Keratinocyte (primary cell): ENCODE measurements at regions not wholly inside any gene's neighbourhood (a gene's known extent, or its start where the extent isn't known, plus 50 kb on each side); places are given as distances from the start of the nearest gene placed in this dataset.

Experiments
- DNase-seq: peaks from one replicate; pipeline ENCODE4 v3.0.0-alpha.2; 2011; ENCODE audit warnings: low read depth, missing footprints, low spot score
- FAIRE-seq: peaks from 2 replicates; lab custom pipeline; 2011; peaks lifted over from hg19 to GRCh38; lab: Jason Lieb, UNC
- H2AFZ ChIP-seq: 2 replicates; pipeline ENCODE4 v1.6.0; 2012; ENCODE audit warnings: low read length, control low read depth, inconsistent platforms; ENCODE audit not compliant: control insufficient read depth
- H3K27ac ChIP-seq: 2 replicates; pipeline ENCODE4 v1.5.1; 2011; ENCODE audit warnings: low read length; ENCODE audit not compliant: control insufficient read depth, insufficient read depth
- H3K27me3 ChIP-seq: 3 replicates; pipeline ENCODE4 v1.6.0; 2011; ENCODE audit warnings: low read length; ENCODE audit not compliant: control insufficient read depth, insufficient read depth; ENCODE audit errors: extremely low read depth
- H3K36me3 ChIP-seq, 2 experiments: 2 replicates in 1 of 2; 3 replicates in 1 of 2; pipeline ENCODE4 v1.5.1; 2011; ENCODE audit warnings: low read length in 2 of 2, mild to moderate bottlenecking in 1 of 2; ENCODE audit not compliant: control insufficient read depth in 2 of 2, insufficient read depth in 2 of 2; ENCODE audit errors: extremely low read depth in 1 of 2
- H3K4me1 ChIP-seq: 3 replicates; pipeline ENCODE4 v1.5.1; 2011; ENCODE audit warnings: low read length; ENCODE audit not compliant: control insufficient read depth, insufficient read depth; ENCODE audit errors: extremely low read depth
- H3K4me2 ChIP-seq: 3 replicates; pipeline ENCODE4 v1.6.0; 2011; ENCODE audit warnings: low read depth, low read length; ENCODE audit not compliant: control insufficient read depth, insufficient read depth; ENCODE audit errors: extremely low read depth
- H3K4me3 ChIP-seq, 3 experiments: fragments of 200-600 bp in 1 of 3; sonication (generic) in 1 of 3; 2 replicates in 2 of 3; 3 replicates in 1 of 3; pipeline ENCODE4 v1.5.1; 2011 to 2016; ENCODE audit warnings: low read length in 3 of 3, mild to moderate bottlenecking in 3 of 3, control low read depth in 2 of 3, inconsistent platforms in 1 of 3, low read depth in 1 of 3, mixed read lengths in 1 of 3, mixed run types in 1 of 3, moderate library complexity in 1 of 3; ENCODE audit not compliant: control insufficient read depth in 2 of 3, insufficient read depth in 2 of 3; ENCODE audit errors: extremely low read depth in 1 of 3
- H3K79me2 ChIP-seq: 2 replicates; pipeline ENCODE4 v1.6.0; 2012; ENCODE audit warnings: low read length; ENCODE audit not compliant: control insufficient read depth, insufficient read depth
- H3K9ac ChIP-seq: 3 replicates; pipeline ENCODE4 v1.6.0; 2011; ENCODE audit warnings: low read length; ENCODE audit not compliant: control insufficient read depth, insufficient read depth; ENCODE audit errors: extremely low read depth
- H3K9me1 ChIP-seq: 3 replicates; pipeline ENCODE4 v1.6.0; 2011; ENCODE audit warnings: low read length; ENCODE audit not compliant: control insufficient read depth, insufficient read depth; ENCODE audit errors: extremely low read depth
- H3K9me3 ChIP-seq: 2 replicates; pipeline ENCODE4 v1.5.1; 2012; ENCODE audit warnings: low read depth, low read length; ENCODE audit not compliant: control insufficient read depth
- H4K20me1 ChIP-seq: 3 replicates; pipeline ENCODE4 v1.6.0; 2011; ENCODE audit warnings: low read length; ENCODE audit not compliant: control insufficient read depth, insufficient read depth; ENCODE audit errors: extremely low read depth
- EZH2 ChIP-seq: IDR thresholded peaks from one replicate; pipeline ENCODE4 v1.6.1; 2012; ENCODE audit warnings: inconsistent platforms, mild to moderate bottlenecking, low read length, moderate library complexity
- dilution Hi-C: fragments of 300-500 bp; cut with MboI; formaldehyde crosslinking; loops from one replicate; pipeline ENCODE4 v1.7.0; 2020; ENCODE audit warnings: low sequenced_read_pairs; ENCODE audit not compliant: extremely low pct_ligation_motif_present
- TF ChIP-seq, protein P1 (sequence below), 3 experiments: IDR thresholded peaks in 1 of 3; conservative IDR thresholded peaks in 1 of 3; optimal IDR thresholded peaks in 1 of 3; 2 replicates in 2 of 3; 3 replicates in 1 of 3; pipeline versions ENCODE3 to v1.5.1; 2011; ENCODE audit warnings: low read length in 3 of 3, mild to moderate bottlenecking in 3 of 3, moderate library complexity in 2 of 3, control low read depth in 1 of 3, inconsistent platforms in 1 of 3; ENCODE audit not compliant: insufficient read depth in 2 of 3; ENCODE audit errors: extremely low read depth in 1 of 3

DNA sequence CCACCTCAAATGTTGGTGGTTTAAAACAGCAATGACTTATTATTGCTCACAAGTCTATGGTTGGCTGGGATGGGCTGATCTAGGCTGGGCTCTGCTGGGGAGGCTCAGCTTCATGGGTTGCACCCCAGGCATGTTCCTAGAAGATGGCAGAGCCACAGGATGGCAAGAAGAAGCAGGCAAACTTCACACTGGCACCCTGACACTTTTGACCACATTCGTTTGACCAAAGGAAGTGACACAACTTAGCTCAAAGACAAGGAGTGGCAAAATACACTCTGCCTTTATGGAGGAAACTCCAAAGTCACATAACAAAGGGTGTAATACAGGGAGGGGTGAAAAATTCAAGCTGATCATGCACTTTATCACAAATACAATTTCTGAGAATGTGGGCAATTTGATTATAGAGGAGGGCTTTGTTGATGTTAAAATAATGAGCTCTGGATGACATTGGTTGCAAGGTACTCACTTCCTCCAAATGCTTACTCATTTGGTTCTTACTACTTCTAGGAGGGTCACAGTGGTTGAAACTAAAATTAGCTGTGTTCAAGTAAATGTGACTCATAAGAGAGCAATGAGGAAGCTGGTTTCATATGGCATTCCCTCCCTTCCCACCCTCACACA lies 249.2 kb upstream of the RPS6KA3 start:
- Histone ChIP-seq H4K20me1 (no peaks in the 10 kb centered on the region), H3K27ac (peak overlapping the region; percentile 59), H3K36me3 (no peaks in the 10 kb centered on the region), H3K9me1 (no peaks in the 10 kb centered on the region), H3K9me3 (no peaks in the 10 kb centered on the region), H3K27me3 (no peaks in the 10 kb centered on the region), H3K4me3 (no peak overlapping the region), H3K9ac (no peak overlapping the region), H3K4me2 (no peak overlapping the region), H2AFZ (no peak overlapping the region), H3K79me2 (no peaks in the 10 kb centered on the region), H3K4me1 (peaks cover 10% of the 10 kb centered on the region)
- TF ChIP-seq, protein P1, sequence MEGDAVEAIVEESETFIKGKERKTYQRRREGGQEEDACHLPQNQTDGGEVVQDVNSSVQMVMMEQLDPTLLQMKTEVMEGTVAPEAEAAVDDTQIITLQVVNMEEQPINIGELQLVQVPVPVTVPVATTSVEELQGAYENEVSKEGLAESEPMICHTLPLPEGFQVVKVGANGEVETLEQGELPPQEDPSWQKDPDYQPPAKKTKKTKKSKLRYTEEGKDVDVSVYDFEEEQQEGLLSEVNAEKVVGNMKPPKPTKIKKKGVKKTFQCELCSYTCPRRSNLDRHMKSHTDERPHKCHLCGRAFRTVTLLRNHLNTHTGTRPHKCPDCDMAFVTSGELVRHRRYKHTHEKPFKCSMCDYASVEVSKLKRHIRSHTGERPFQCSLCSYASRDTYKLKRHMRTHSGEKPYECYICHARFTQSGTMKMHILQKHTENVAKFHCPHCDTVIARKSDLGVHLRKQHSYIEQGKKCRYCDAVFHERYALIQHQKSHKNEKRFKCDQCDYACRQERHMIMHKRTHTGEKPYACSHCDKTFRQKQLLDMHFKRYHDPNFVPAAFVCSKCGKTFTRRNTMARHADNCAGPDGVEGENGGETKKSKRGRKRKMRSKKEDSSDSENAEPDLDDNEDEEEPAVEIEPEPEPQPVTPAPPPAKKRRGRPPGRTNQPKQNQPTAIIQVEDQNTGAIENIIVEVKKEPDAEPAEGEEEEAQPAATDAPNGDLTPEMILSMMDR (optimal IDR thresholded peaks at IDR 0.05 in 1 of 3, IDR thresholded peaks at IDR 0.05 in 1 of 3, conservative IDR thresholded peaks at IDR 0.05 in 1 of 3; ENCODE audit: extremely low read depth in 1 of 3, insufficient read depth in 2 of 3, low read length in 3 of 3): no peak
- TF ChIP-seq EZH2: no peak
- DNase-seq (peak; percentile 80), FAIRE-seq (peak; percentile 39)
- dilution Hi-C loops: no loop called here

DNA sequence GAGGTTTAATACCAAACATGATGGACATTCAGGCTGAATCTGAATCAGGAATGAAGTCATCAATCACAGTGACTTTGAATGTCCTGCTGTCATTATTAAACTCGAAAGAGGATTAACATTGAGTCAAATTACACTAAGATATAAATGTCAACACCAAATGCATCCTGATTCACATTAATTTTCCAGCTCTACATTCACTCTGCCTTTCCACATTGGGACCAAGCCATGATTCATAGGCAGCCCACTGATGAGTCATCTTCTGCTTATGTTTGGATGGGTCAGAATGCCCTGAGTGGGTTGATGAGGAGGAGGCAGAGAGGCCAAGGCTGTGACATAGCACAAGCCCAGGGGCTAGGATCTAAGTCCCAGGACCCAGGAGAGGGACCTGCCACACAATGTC lies 247.6 kb upstream of the RPS6KA3 start:
- Histone ChIP-seq H3K4me1 (peaks cover 10% of the 10 kb centered on the region), H3K27ac (peak overlapping the region; percentile 10), H3K9ac (no peak overlapping the region), H3K27me3 (no peaks in the 10 kb centered on the region), H3K4me2 (no peak overlapping the region), H3K4me3 (no peak overlapping the region), H3K9me1 (no peaks in the 10 kb centered on the region), H3K36me3 (no peaks in the 10 kb centered on the region), H3K9me3 (no peaks in the 10 kb centered on the region), H3K79me2 (no peaks in the 10 kb centered on the region), H4K20me1 (no peaks in the 10 kb centered on the region), H2AFZ (no peak overlapping the region)
- DNase-seq (peak; percentile 52), FAIRE-seq (no peak)
- no peak for TF ChIP-seq EZH2
- TF ChIP-seq, protein P1 (optimal IDR thresholded peaks at IDR 0.05 in 1 of 3, IDR thresholded peaks at IDR 0.05 in 1 of 3, conservative IDR thresholded peaks at IDR 0.05 in 1 of 3; ENCODE audit: extremely low read depth in 1 of 3, insufficient read depth in 2 of 3, low read length in 3 of 3): no peak
- dilution Hi-C loops: no loop called here
